HepG2 (cell line): ENCODE measurements at regions not wholly inside any gene's neighbourhood (a gene's known extent, or its start where the extent isn't known, plus 50 kb on each side); places are given as distances from the start of the nearest gene placed in this dataset.

Source experiments
- ATAC-seq: fragments of 200-7000 bp; cut with Tn5 transposase; 3 replicates; pipeline ENCODE4 v1.9.1; 2020; ENCODE audit warnings: mild to moderate bottlenecking, moderate library complexity
- BruUV-seq: library from RNA; stranded (reverse); fragments of 400-500 nt; replicated peaks from 2 replicates; lab custom pipeline; 2021; lab: Mats Ljungman, UMichigan
- CTCF ChIA-PET: fragments of 300-600 bp; formaldehyde crosslinking; extraction: SDS; loops from one replicate; lab custom pipeline; 2021; ENCODE audit warnings: low total read pairs, inconsistent platforms, low intra/inter-chr PET ratio; lab: Yijun Ruan, JAX
- POLR2A ChIA-PET: fragments of 350-600 bp; sonication (Branson Sonifier 250); formaldehyde crosslinking; loops from one replicate; lab custom pipeline; 2020; ENCODE audit warnings: antibody characterized with exemption, inconsistent platforms; lab: Yijun Ruan, JAX
- DNase-seq: peaks from one replicate; pipeline ENCODE4 v3.0.0-alpha.2; 2015; ENCODE audit warnings: low spot score
- FAIRE-seq: peaks from 3 replicates; lab custom pipeline; 2011; peaks lifted over from hg19 to GRCh38; lab: Jason Lieb, UNC
- H2AFZ ChIP-seq: one replicate; pipeline ENCODE4 v1.6.1; 2011; ENCODE audit warnings: low read length, inconsistent platforms
- H3K27ac ChIP-seq: fragments of 300-600 bp; 3 replicates; pipeline ENCODE4 v1.8.0; 2011; ENCODE audit warnings: mixed run types, mild to moderate bottlenecking, mixed read lengths, low read length, inconsistent platforms; ENCODE audit not compliant: insufficient read depth; ENCODE audit errors: extremely low read length
- H3K27me3 ChIP-seq, 2 experiments: fragments of 200-600 bp in 1 of 2; 2 replicates in 1 of 2; 3 replicates in 1 of 2; pipeline versions ENCODE4 v1.6.0 to v1.8.0; 2011; ENCODE audit warnings: low read length in 2 of 2, mild to moderate bottlenecking in 2 of 2, moderate library complexity in 2 of 2, inconsistent platforms in 1 of 2; ENCODE audit not compliant: insufficient read depth in 2 of 2, control insufficient read depth in 1 of 2
- H3K36me3 ChIP-seq, 2 experiments: fragments of 200-600 bp in 1 of 2; replicated peaks in 1 of 2; 2 replicates in 1 of 2; 3 replicates in 1 of 2; pipeline versions ENCODE4 v1.5.1 to v1.8.0; 2011; ENCODE audit warnings: low read length in 2 of 2, inconsistent platforms in 1 of 2; ENCODE audit not compliant: insufficient read depth in 2 of 2, control insufficient read depth in 1 of 2
- H3K4me1 ChIP-seq: 2 replicates; pipeline ENCODE4 v1.5.1; 2012; ENCODE audit warnings: low read length, inconsistent platforms; ENCODE audit not compliant: insufficient read depth
- H3K4me2 ChIP-seq: 2 replicates; pipeline ENCODE4 v1.6.0; 2011; ENCODE audit warnings: low read depth, low read length, inconsistent platforms
- H3K4me3 ChIP-seq, 3 experiments: fragments of 200-600 bp in 1 of 3; sonication (generic), shearing (Covaris generic) in 1 of 3; replicated peaks in 1 of 3; 2 replicates each; pipeline ENCODE4 v1.5.1; 2011 to 2016; ENCODE audit warnings: low read length in 3 of 3, inconsistent platforms in 2 of 3, low read depth in 2 of 3, mild to moderate bottlenecking in 2 of 3, control low read depth in 1 of 3, mixed read lengths in 1 of 3; ENCODE audit not compliant: insufficient read depth in 1 of 3
- H3K79me2 ChIP-seq: one replicate; pipeline ENCODE4 v1.6.1; 2011; ENCODE audit warnings: low read length, inconsistent platforms; ENCODE audit not compliant: insufficient read depth
- H3K9ac ChIP-seq: 2 replicates; pipeline ENCODE4 v1.6.0; 2011; ENCODE audit warnings: mild to moderate bottlenecking, low read depth, low read length, inconsistent platforms; ENCODE audit not compliant: insufficient read depth
- H3K9me3 ChIP-seq: 2 replicates; pipeline ENCODE4 v1.5.1; 2012; ENCODE audit warnings: mild to moderate bottlenecking, low read length
- H4K20me1 ChIP-seq: 2 replicates; pipeline ENCODE4 v1.6.0; 2011; ENCODE audit warnings: inconsistent platforms, mild to moderate bottlenecking, low read length, moderate library complexity; ENCODE audit not compliant: insufficient read depth
- ATF7-NPFF ChIP-seq: sonication (generic); formaldehyde crosslinking; IDR thresholded peaks from 2 replicates; pipeline ENCODE4 v1.8.1; 2023; ENCODE audit warnings: mild to moderate bottlenecking, low read depth, missing genetic modification reagents, moderate library complexity
- ATM ChIP-seq: fragments of 450-650 bp; IDR thresholded peaks from 2 replicates; pipeline ENCODE4 v1.7.1; 2017; ENCODE audit warnings: mild to moderate bottlenecking, borderline replicate concordance
- CC2D1A ChIP-seq: sonication (generic); formaldehyde crosslinking; IDR thresholded peaks from 2 replicates; pipeline ENCODE4 v1.8.1; 2023; ENCODE audit warnings: mild to moderate bottlenecking, missing genetic modification reagents
- CHD4 ChIP-seq: fragments of 200-600 bp; sonication (generic); IDR thresholded peaks from 2 replicates; pipeline ENCODE4 v1.7.0; 2017; ENCODE audit warnings: mild to moderate bottlenecking, low read length, borderline replicate concordance
- DPF2 ChIP-seq: sonication (generic); formaldehyde crosslinking; IDR thresholded peaks from 2 replicates; pipeline ENCODE4 v1.4.0; 2020; ENCODE audit warnings: mild to moderate bottlenecking, low read depth, missing genetic modification reagents, borderline replicate concordance
- E2F5 ChIP-seq: sonication (generic); formaldehyde crosslinking; conservative IDR thresholded peaks from 2 replicates; pipeline ENCODE4 v1.4.0; 2020; ENCODE audit warnings: missing genetic modification reagents
- KLF16 ChIP-seq, 2 experiments: sonication (generic) in 1 of 2; formaldehyde crosslinking in 1 of 2; IDR thresholded peaks; 2 replicates each; pipeline versions ENCODE4 v1.6.1 to v1.8.0; 2016 to 2023; ENCODE audit warnings: missing genetic modification reagents in 2 of 2, missing compliant biosample characterization in 1 of 2
- MEIS1 ChIP-seq: sonication (generic); formaldehyde crosslinking; IDR thresholded peaks from 2 replicates; pipeline ENCODE4 v1.9.0; 2021; ENCODE audit warnings: mild to moderate bottlenecking, missing genetic modification reagents, moderate library complexity, borderline replicate concordance
- NCOA2 ChIP-seq: sonication (generic); formaldehyde crosslinking; IDR thresholded peaks from 2 replicates; pipeline ENCODE4 v1.8.0; 2022; ENCODE audit warnings: inconsistent platforms
- NR1H2 ChIP-seq: sonication (generic); formaldehyde crosslinking; IDR thresholded peaks from 2 replicates; pipeline ENCODE4 v1.8.1; 2022; ENCODE audit warnings: low read depth, missing genetic modification reagents, borderline replicate concordance
- RCOR2 ChIP-seq: IDR thresholded peaks from 2 replicates; pipeline ENCODE4 v1.6.1; 2016; ENCODE audit warnings: missing biosample characterization, missing genetic modification reagents
- SMARCE1 ChIP-seq: fragments of 450-650 bp; IDR thresholded peaks from 2 replicates; pipeline ENCODE4 v1.6.1; 2017; ENCODE audit warnings: borderline replicate concordance
- THAP8 ChIP-seq: sonication (generic); formaldehyde crosslinking; IDR thresholded peaks from 2 replicates; pipeline ENCODE4 v1.5.1; 2020; ENCODE audit warnings: missing genetic modification reagents, mild to moderate bottlenecking, borderline replicate concordance
- TRIM24 ChIP-seq: sonication (generic); formaldehyde crosslinking; IDR thresholded peaks from 2 replicates; pipeline ENCODE4 v1.8.0; 2022; ENCODE audit warnings: mild to moderate bottlenecking, missing genetic modification reagents
- ZNF101 ChIP-seq: sonication (generic); formaldehyde crosslinking; IDR thresholded peaks from 2 replicates; pipeline ENCODE4 v1.4.0; 2020; ENCODE audit warnings: mild to moderate bottlenecking, low read depth, missing genetic modification reagents, borderline replicate concordance
- ZNF253 ChIP-seq: sonication (generic); formaldehyde crosslinking; IDR thresholded peaks from 2 replicates; pipeline ENCODE4 v1.8.0; 2022; ENCODE audit warnings: mild to moderate bottlenecking, missing genetic modification reagents, borderline replicate concordance
- ZNF564 ChIP-seq: sonication (generic); formaldehyde crosslinking; IDR thresholded peaks from 2 replicates; pipeline ENCODE4 v1.8.1; 2023; ENCODE audit warnings: mild to moderate bottlenecking, missing genetic modification reagents
- ZNF598 ChIP-seq: sonication (generic); formaldehyde crosslinking; IDR thresholded peaks from 2 replicates; pipeline ENCODE4 v1.5.1; 2020; ENCODE audit warnings: mild to moderate bottlenecking, missing genetic modification reagents, borderline replicate concordance
- WGBS: methylation state at CpG from one replicate; pipeline ENCODE4 v1.1.6; 2017; ENCODE audit warnings: low lambda C conversion rate; 5-methylcytosine and 5-hydroxymethylcytosine counted together
- in situ Hi-C: cut with HindIII; loops from 2 replicates; pipeline ENCODE4 v1.10.0; 2017; ENCODE audit warnings: low pct_unique_long_range_greater_than_20kb; ENCODE audit not compliant: extremely low pct_ligation_motif_present
- intact Hi-C: fragments of 100-400 bp; cut with micrococcal nuclease; formaldehyde crosslinking; loops from one replicate; pipeline ENCODE4 v1.10.0; 2022; ENCODE audit not compliant: unreplicated experiment
- TF ChIP-seq, protein P1 (sequence below): IDR thresholded peaks from 2 replicates; pipeline ENCODE4 v1.6.1; 2016; ENCODE audit warnings: missing compliant biosample characterization, missing genetic modification reagents, borderline replicate concordance

DNA sequence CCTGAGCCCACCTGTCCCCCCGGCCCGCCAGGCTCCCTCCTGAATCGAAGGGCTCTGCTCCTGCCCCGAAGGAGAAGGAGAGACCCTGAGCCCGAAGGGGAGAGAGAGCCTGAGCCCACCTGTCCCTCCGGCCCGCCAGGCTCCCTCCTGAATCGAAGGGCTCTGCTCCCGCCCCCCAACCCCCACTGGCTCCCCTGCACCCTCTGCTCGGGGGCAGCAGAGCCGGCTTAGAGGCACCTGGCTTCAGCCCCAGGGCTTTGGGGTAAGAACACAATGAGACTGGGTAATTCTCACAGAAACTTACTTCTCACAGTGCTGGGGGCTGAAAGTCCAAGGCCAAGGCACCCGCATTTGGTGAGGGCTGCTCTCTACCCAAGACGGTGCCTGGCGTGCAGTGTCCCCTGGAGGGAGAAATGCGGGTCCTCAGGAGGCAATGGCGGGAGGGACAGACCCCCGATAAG lies 53.1 kb upstream of the FBRSL1 start:
- no peaks in the 10 kb centered on the region for H3K9me3 ChIP-seq
- peak overlapping the region; percentile 11; the same call in 1 of the 2 replicates for H3K9ac ChIP-seq
- H3K36me3 ChIP-seq, result no peaks in the 10 kb centered on the region
- BruUV-seq, result no TSS peak
- TF ChIP-seq CHD4 (no peak), CC2D1A (CRISPR knock-in tag) (no peak), NCOA2 (CRISPR knock-in tag) (no peak), ZNF564 (CRISPR knock-in tag) (no peak), KLF16 (CRISPR knock-in tag; IDR thresholded peaks at IDR 0.05) (no peak), ZNF598 (CRISPR knock-in tag) (no peak), THAP8 (no peak), E2F5 (CRISPR knock-in tag) (no peak), ZNF253 (CRISPR knock-in tag) (no peak), MEIS1 (CRISPR knock-in tag) (no peak), DPF2 (CRISPR knock-in tag) (no peak), SMARCE1 (no peak), ATF7-NPFF (CRISPR knock-in tag) (no peak), TRIM24 (CRISPR knock-in tag) (no peak), ZNF101 (CRISPR knock-in tag) (no peak), ATM (no peak), NR1H2 (no peak), RCOR2 (CRISPR knock-in tag) (no peak)
- TF ChIP-seq, protein P1, sequence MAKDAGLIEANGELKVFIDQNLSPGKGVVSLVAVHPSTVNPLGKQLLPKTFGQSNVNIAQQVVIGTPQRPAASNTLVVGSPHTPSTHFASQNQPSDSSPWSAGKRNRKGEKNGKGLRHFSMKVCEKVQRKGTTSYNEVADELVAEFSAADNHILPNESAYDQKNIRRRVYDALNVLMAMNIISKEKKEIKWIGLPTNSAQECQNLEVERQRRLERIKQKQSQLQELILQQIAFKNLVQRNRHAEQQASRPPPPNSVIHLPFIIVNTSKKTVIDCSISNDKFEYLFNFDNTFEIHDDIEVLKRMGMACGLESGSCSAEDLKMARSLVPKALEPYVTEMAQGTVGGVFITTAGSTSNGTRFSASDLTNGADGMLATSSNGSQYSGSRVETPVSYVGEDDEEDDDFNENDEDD (CRISPR knock-in tag), result no peak
- peak overlapping the region; percentile 58 for H3K4me2 ChIP-seq
- peaks cover 74% of the 10 kb centered on the region for H3K4me1 ChIP-seq
- H2AFZ ChIP-seq, result no peak overlapping the region
- no peaks in the 10 kb centered on the region for H4K20me1 ChIP-seq
- WGBS, result 13% methylated on average over 6 of the region's 17 CpGs
- CTCF ChIA-PET, result no interaction called here
- intact Hi-C loops (no loop called here), in situ Hi-C loops (no loop called here)
- FAIRE-seq (no peak), ATAC-seq (no peak), DNase-seq (no peak)
- H3K4me3 ChIP-seq, result peak overlapping the region in 2 of 3 experiments; percentile 44 to 55; a peak in 4 of 6 replicates
- peaks cover 9 to 60% of the 10 kb centered on the region in 2 experiments for H3K27me3 ChIP-seq
- POLR2A ChIA-PET, result no interaction called here
- H3K27ac ChIP-seq, result no peak overlapping the region
- no peaks in the 10 kb centered on the region for H3K79me2 ChIP-seq
